ENCODE measurements at regions not wholly inside any gene's neighbourhood (a gene's known extent, or its start where the extent isn't known, plus 50 kb on each side); places are given as distances from the start of the nearest gene placed in this dataset.

- no peak for DNase-seq
Measured at GRCh38 chr22:48548391-48548790, 1279.3 kb downstream of the BRD1 start.

- DNase-seq, result no peak
Measured at GRCh38 chr22:48547971-48548370, 1279.7 kb downstream of the BRD1 start.

GRCh38 chr22:48546653-48547424 is 1280.8 kb downstream of the BRD1 start:
- no peak for DNase-seq

GRCh38 chr22:48545987-48546386 is 1281.7 kb downstream of the BRD1 start:
- DNase-seq, result no peak

- no peak for DNase-seq
Measured at GRCh38 chr22:48541401-48542098, 1286.1 kb downstream of the BRD1 start.

GRCh38 chr22:48539261-48539660 is 1288.4 kb downstream of the BRD1 start:
- no peak for DNase-seq

GRCh38 chr22:48538291-48538820 is 1289.3 kb downstream of the BRD1 start:
- no peak for DNase-seq

- DNase-seq, result no peak
Measured at GRCh38 chr22:48537343-48537680, 1290.4 kb downstream of the BRD1 start.

GRCh38 chr22:48536541-48537342 is 1290.9 kb downstream of the BRD1 start:
- DNase-seq, result no peak

GRCh38 chr22:48535868-48536540 is 1291.7 kb downstream of the BRD1 start:
- no peak for DNase-seq

- no peak for DNase-seq
Measured at GRCh38 chr22:48534395-48534958, 1293.2 kb downstream of the BRD1 start.

- DNase-seq, result no peak
Measured at GRCh38 chr22:48532986-48533385, 1294.7 kb downstream of the BRD1 start.

- DNase-seq, result no peak
Measured at GRCh38 chr22:48531761-48532435, 1295.8 kb downstream of the BRD1 start.

- DNase-seq, result no peak
Measured at GRCh38 chr22:48531108-48531507, 1296.6 kb downstream of the BRD1 start.

GRCh38 chr22:48530666-48531065 is 1297.0 kb downstream of the BRD1 start:
- DNase-seq, result no peak

- no peak for DNase-seq
Measured at GRCh38 chr22:48528221-48528915, 1299.3 kb downstream of the BRD1 start.

- no peak for DNase-seq
Measured at GRCh38 chr22:48523761-48524160, 1303.9 kb downstream of the BRD1 start.

- no peak for DNase-seq
Measured at GRCh38 chr22:48523091-48523490, 1304.6 kb downstream of the BRD1 start.

- no peak for DNase-seq
Measured at GRCh38 chr22:48522271-48522670, 1305.4 kb downstream of the BRD1 start.

- no peak for DNase-seq
Measured at GRCh38 chr22:48520884-48521588, 1306.6 kb downstream of the BRD1 start.

GRCh38 chr22:48520207-48520606 is 1307.5 kb downstream of the BRD1 start:
- no peak for DNase-seq

All from CD4-positive, alpha-beta T cell treated with Interleukin-21 for 1 hour (primary cell).